ENCODE measurements at regions not wholly inside any gene's neighbourhood (a gene's known extent, or its start where the extent isn't known, plus 50 kb on each side); places are given as distances from the start of the nearest gene placed in this dataset.
"Not testable (repeated sequence)": the region's sequence is repeated elsewhere in the genome, so short reads cannot be mapped to it uniquely, and the experiment has no call there.

GRCh38 chr6:30821862-30822784 lies 62.2 kb upstream of the DDR1 start:
- no peaks in the 10 kb centered on the region for H3K36me3 ChIP-seq (ENCODE audit: insufficient read depth, low read length)
- H3K4me1 ChIP-seq (ENCODE audit: low read length), result no peaks in the 10 kb centered on the region
- no peaks in the 10 kb centered on the region for H3K9me3 ChIP-seq (ENCODE audit: low read length)
- no peaks in the 10 kb centered on the region for H3K27me3 ChIP-seq (ENCODE audit: low read length)
- no peak overlapping the region for H3K9ac ChIP-seq (ENCODE audit: low read length)
- no peaks in the 10 kb centered on the region for H3K79me2 ChIP-seq (ENCODE audit: low read length)
- 0 out of 2 replicates have a peak overlapping the region, but pooled peaks have one; percentile 17 for H2AFZ ChIP-seq (ENCODE audit: low read length)
- H4K20me1 ChIP-seq (ENCODE audit: insufficient read depth, low read depth, low read length), result no peaks in the 10 kb centered on the region
- H3K4me3 ChIP-seq (ENCODE audit: low read length), result no peak overlapping the region
- no peaks in the 10 kb centered on the region for H3K9me2 ChIP-seq (replicated peaks; ENCODE audit: insufficient read depth, low read length)
- no peak overlapping the region for H3K27ac ChIP-seq (ENCODE audit: low read length)
- DNase-seq, result peak; percentile 73
- no peak overlapping the region for H3K4me2 ChIP-seq (ENCODE audit: low read depth, low read length, poor library complexity, severe bottlenecking)

GRCh38 chr6:30820193-30820592 lies 64.1 kb upstream of the DDR1 start:
- no peaks in the 10 kb centered on the region for H4K20me1 ChIP-seq (ENCODE audit: insufficient read depth, low read depth, low read length)
- H3K4me2 ChIP-seq (ENCODE audit: low read depth, low read length, poor library complexity, severe bottlenecking), result no peak overlapping the region
- H3K27ac ChIP-seq (ENCODE audit: low read length), result no peak overlapping the region
- H2AFZ ChIP-seq (ENCODE audit: low read length), result no peak overlapping the region
- H3K9me3 ChIP-seq (ENCODE audit: low read length), result no peaks in the 10 kb centered on the region
- H3K79me2 ChIP-seq (ENCODE audit: low read length), result no peaks in the 10 kb centered on the region
- H3K9me2 ChIP-seq (replicated peaks; ENCODE audit: insufficient read depth, low read length), result no peaks in the 10 kb centered on the region
- no peaks in the 10 kb centered on the region for H3K4me1 ChIP-seq (ENCODE audit: low read length)
- no peaks in the 10 kb centered on the region for H3K36me3 ChIP-seq (ENCODE audit: insufficient read depth, low read length)
- H3K9ac ChIP-seq (ENCODE audit: low read length), result no peak overlapping the region
- no peaks in the 10 kb centered on the region for H3K27me3 ChIP-seq (ENCODE audit: low read length)
- no peak overlapping the region for H3K4me3 ChIP-seq (ENCODE audit: low read length)
- DNase-seq, result no peak

- Histone ChIP-seq H3K4me2 (ENCODE audit: low read depth, low read length, poor library complexity, severe bottlenecking) (no peak overlapping the region), H3K79me2 (ENCODE audit: low read length) (no peaks in the 10 kb centered on the region), H3K4me3 (ENCODE audit: low read length) (no peak overlapping the region), H3K4me1 (ENCODE audit: low read length) (no peaks in the 10 kb centered on the region), H2AFZ (ENCODE audit: low read length) (no peak overlapping the region), H3K9me3 (ENCODE audit: low read length) (no peaks in the 10 kb centered on the region), H4K20me1 (ENCODE audit: insufficient read depth, low read depth, low read length) (no peaks in the 10 kb centered on the region), H3K9me2 (replicated peaks; ENCODE audit: insufficient read depth, low read length) (no peaks in the 10 kb centered on the region), H3K9ac (ENCODE audit: low read length) (no peak overlapping the region), H3K27ac (ENCODE audit: low read length) (no peak overlapping the region), H3K27me3 (ENCODE audit: low read length) (no peaks in the 10 kb centered on the region), H3K36me3 (ENCODE audit: insufficient read depth, low read length) (no peaks in the 10 kb centered on the region)
- DNase-seq, result no peak
Measured at GRCh38 chr6:30819297-30819917, 64.9 kb upstream of the DDR1 start.

GRCh38 chr6:30818391-30818841 lies 65.9 kb upstream of the DDR1 start:
- DNase-seq, result no peak
- Histone ChIP-seq H3K36me3 (ENCODE audit: insufficient read depth, low read length) (no peaks in the 10 kb centered on the region), H2AFZ (ENCODE audit: low read length) (no peak overlapping the region), H3K9me3 (ENCODE audit: low read length) (no peaks in the 10 kb centered on the region), H3K27me3 (ENCODE audit: low read length) (no peaks in the 10 kb centered on the region), H3K4me3 (ENCODE audit: low read length) (no peak overlapping the region), H4K20me1 (ENCODE audit: insufficient read depth, low read depth, low read length) (no peaks in the 10 kb centered on the region), H3K79me2 (ENCODE audit: low read length) (no peaks in the 10 kb centered on the region), H3K27ac (ENCODE audit: low read length) (no peak overlapping the region), H3K4me1 (ENCODE audit: low read length) (no peaks in the 10 kb centered on the region), H3K9me2 (replicated peaks; ENCODE audit: insufficient read depth, low read length) (no peaks in the 10 kb centered on the region), H3K4me2 (ENCODE audit: low read depth, low read length, poor library complexity, severe bottlenecking) (no peak overlapping the region), H3K9ac (ENCODE audit: low read length) (no peak overlapping the region)

- Histone ChIP-seq H3K79me2 (ENCODE audit: low read length) (no peaks in the 10 kb centered on the region), H3K4me2 (ENCODE audit: low read depth, low read length, poor library complexity, severe bottlenecking) (no peak overlapping the region), H2AFZ (ENCODE audit: low read length) (no peak overlapping the region), H3K4me1 (ENCODE audit: low read length) (no peaks in the 10 kb centered on the region), H3K9me3 (ENCODE audit: low read length) (no peaks in the 10 kb centered on the region), H3K9me2 (replicated peaks; ENCODE audit: insufficient read depth, low read length) (no peaks in the 10 kb centered on the region), H3K36me3 (ENCODE audit: insufficient read depth, low read length) (no peaks in the 10 kb centered on the region), H3K27ac (ENCODE audit: low read length) (no peak overlapping the region), H4K20me1 (ENCODE audit: insufficient read depth, low read depth, low read length) (no peaks in the 10 kb centered on the region), H3K9ac (ENCODE audit: low read length) (no peak overlapping the region), H3K27me3 (ENCODE audit: low read length) (no peaks in the 10 kb centered on the region), H3K4me3 (ENCODE audit: low read length) (no peak overlapping the region)
- no peak for DNase-seq
Measured at GRCh38 chr6:30816791-30817739, 67.3 kb upstream of the DDR1 start.

GRCh38 chr6:30816296-30816695 lies 68.0 kb upstream of the DDR1 start:
- not testable (repeated sequence) for H3K9ac ChIP-seq (ENCODE audit: low read length); H3K9me2 ChIP-seq (replicated peaks; ENCODE audit: insufficient read depth, low read length); H3K36me3 ChIP-seq (ENCODE audit: insufficient read depth, low read length); H3K4me2 ChIP-seq (ENCODE audit: low read depth, low read length, poor library complexity, severe bottlenecking); H3K27me3 ChIP-seq (ENCODE audit: low read length); H2AFZ ChIP-seq (ENCODE audit: low read length); H3K9me3 ChIP-seq (ENCODE audit: low read length); H3K79me2 ChIP-seq (ENCODE audit: low read length); H3K27ac ChIP-seq (ENCODE audit: low read length); H3K4me1 ChIP-seq (ENCODE audit: low read length); DNase-seq; H3K4me3 ChIP-seq (ENCODE audit: low read length); H4K20me1 ChIP-seq (ENCODE audit: insufficient read depth, low read depth, low read length)

GRCh38 chr6:30815041-30815742 lies 69.1 kb upstream of the DDR1 start:
- not testable (repeated sequence) for H2AFZ ChIP-seq (ENCODE audit: low read length); H3K9me2 ChIP-seq (replicated peaks; ENCODE audit: insufficient read depth, low read length); H3K4me1 ChIP-seq (ENCODE audit: low read length); H3K27me3 ChIP-seq (ENCODE audit: low read length); H3K36me3 ChIP-seq (ENCODE audit: insufficient read depth, low read length); H3K79me2 ChIP-seq (ENCODE audit: low read length); H4K20me1 ChIP-seq (ENCODE audit: insufficient read depth, low read depth, low read length); H3K4me3 ChIP-seq (ENCODE audit: low read length); H3K4me2 ChIP-seq (ENCODE audit: low read depth, low read length, poor library complexity, severe bottlenecking); H3K9ac ChIP-seq (ENCODE audit: low read length); H3K27ac ChIP-seq (ENCODE audit: low read length); H3K9me3 ChIP-seq (ENCODE audit: low read length); DNase-seq

All from Karpas-422 (cell line).